ENCODE measurements at regions not wholly inside any gene's neighbourhood (a gene's known extent, or its start where the extent isn't known, plus 50 kb on each side); places are given as distances from the start of the nearest gene placed in this dataset.

GRCh38 chr6:93829009-93829408 lies 409.6 kb upstream of the EPHA7 start:
- DNase-seq = no peak
- TF ChIP-seq, protein P1, sequence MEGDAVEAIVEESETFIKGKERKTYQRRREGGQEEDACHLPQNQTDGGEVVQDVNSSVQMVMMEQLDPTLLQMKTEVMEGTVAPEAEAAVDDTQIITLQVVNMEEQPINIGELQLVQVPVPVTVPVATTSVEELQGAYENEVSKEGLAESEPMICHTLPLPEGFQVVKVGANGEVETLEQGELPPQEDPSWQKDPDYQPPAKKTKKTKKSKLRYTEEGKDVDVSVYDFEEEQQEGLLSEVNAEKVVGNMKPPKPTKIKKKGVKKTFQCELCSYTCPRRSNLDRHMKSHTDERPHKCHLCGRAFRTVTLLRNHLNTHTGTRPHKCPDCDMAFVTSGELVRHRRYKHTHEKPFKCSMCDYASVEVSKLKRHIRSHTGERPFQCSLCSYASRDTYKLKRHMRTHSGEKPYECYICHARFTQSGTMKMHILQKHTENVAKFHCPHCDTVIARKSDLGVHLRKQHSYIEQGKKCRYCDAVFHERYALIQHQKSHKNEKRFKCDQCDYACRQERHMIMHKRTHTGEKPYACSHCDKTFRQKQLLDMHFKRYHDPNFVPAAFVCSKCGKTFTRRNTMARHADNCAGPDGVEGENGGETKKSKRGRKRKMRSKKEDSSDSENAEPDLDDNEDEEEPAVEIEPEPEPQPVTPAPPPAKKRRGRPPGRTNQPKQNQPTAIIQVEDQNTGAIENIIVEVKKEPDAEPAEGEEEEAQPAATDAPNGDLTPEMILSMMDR (IDR thresholded peaks at IDR 0.05; ENCODE audit: borderline replicate concordance) = no peak
- no peak overlapping the region for H3K4me3 ChIP-seq
- H3K27ac ChIP-seq (replicated peaks) = no peak overlapping the region
- no peaks in the 10 kb centered on the region for H3K4me1 ChIP-seq
- H3K36me3 ChIP-seq = no peaks in the 10 kb centered on the region
- peaks cover 7% of the 10 kb centered on the region for H3K9me3 ChIP-seq (replicated peaks)
- no peaks in the 10 kb centered on the region for H3K27me3 ChIP-seq (ENCODE audit: low read depth)
- intact Hi-C loops (cut with micrococcal nuclease) = no loop called here

DNA sequence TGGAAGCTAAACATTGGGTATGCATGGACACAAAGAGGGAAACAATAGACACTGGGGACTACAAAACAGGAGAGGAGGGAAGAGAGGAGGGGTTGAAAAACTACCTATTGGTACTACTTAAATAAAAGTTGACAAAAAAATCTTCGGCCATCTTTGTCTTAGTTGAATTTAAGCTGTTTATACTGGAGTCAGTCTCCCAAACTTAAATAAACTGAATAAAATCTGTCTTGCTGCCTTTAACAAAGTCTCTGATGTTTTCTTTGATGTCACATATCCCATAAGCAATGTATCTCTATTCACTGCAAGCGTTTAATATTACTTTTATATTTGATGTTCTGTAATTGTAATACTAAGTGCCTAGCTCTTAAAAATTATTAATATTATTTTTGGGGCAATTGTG lies 409.2 kb upstream of the EPHA7 start:
- no peak overlapping the region for H3K4me3 ChIP-seq
- no peaks in the 10 kb centered on the region for H3K27me3 ChIP-seq (ENCODE audit: low read depth)
- no peak overlapping the region for H3K27ac ChIP-seq (replicated peaks)
- intact Hi-C loops (cut with micrococcal nuclease) = no loop called here
- no peaks in the 10 kb centered on the region for H3K4me1 ChIP-seq
- H3K36me3 ChIP-seq = no peaks in the 10 kb centered on the region
- DNase-seq = no peak
- TF ChIP-seq, protein P1 (IDR thresholded peaks at IDR 0.05; ENCODE audit: borderline replicate concordance) = no peak
- peaks cover 7% of the 10 kb centered on the region for H3K9me3 ChIP-seq (replicated peaks)

- H3K4me1 ChIP-seq = no peaks in the 10 kb centered on the region
- peaks cover 7% of the 10 kb centered on the region for H3K9me3 ChIP-seq (replicated peaks)
- TF ChIP-seq, protein P1 (IDR thresholded peaks at IDR 0.05; ENCODE audit: borderline replicate concordance) = no peak
- H3K27ac ChIP-seq (replicated peaks) = no peak overlapping the region
- intact Hi-C loops (cut with micrococcal nuclease) = no loop called here
- H3K36me3 ChIP-seq = no peaks in the 10 kb centered on the region
- H3K27me3 ChIP-seq (ENCODE audit: low read depth) = no peaks in the 10 kb centered on the region
- no peak overlapping the region for H3K4me3 ChIP-seq
- DNase-seq = no peak
These were observed 408.4 kb upstream of the EPHA7 start for GRCh38 chr6:93827728-93828127.

DNA sequence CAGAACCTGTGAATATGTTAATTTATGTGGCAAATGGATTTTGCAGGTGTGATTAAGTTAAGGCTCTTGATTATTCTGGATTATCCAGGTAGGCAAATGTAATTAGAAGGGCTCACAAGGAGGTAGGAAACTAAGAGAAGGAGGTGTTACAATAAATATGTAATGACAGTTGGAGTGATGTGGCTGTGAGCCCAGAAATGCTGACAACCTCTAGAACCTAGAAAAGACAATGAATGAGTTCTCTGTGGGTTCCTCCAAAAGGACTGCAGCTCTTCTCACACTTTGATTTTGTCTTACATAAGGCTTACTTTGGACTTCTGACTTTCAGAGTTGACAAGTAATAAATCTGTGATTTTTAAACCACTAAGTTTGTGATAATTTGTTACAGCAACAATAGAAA lies 406.6 kb upstream of the EPHA7 start:
- no peak for DNase-seq
- TF ChIP-seq, protein P1 (IDR thresholded peaks at IDR 0.05; ENCODE audit: borderline replicate concordance) = no peak
- Histone ChIP-seq H3K27me3 (ENCODE audit: low read depth) (no peaks in the 10 kb centered on the region), H3K4me1 (no peaks in the 10 kb centered on the region), H3K27ac (replicated peaks) (no peak overlapping the region), H3K4me3 (no peak overlapping the region), H3K9me3 (replicated peaks) (peaks cover 8% of the 10 kb centered on the region), H3K36me3 (no peaks in the 10 kb centered on the region)
- intact Hi-C loops (cut with micrococcal nuclease) = no loop called here

GRCh38 chr6:93823489-93823888 lies 404.1 kb upstream of the EPHA7 start:
- Histone ChIP-seq H3K36me3 (no peaks in the 10 kb centered on the region), H3K4me3 (no peak overlapping the region), H3K9me3 (replicated peaks) (peaks cover 12% of the 10 kb centered on the region), H3K27ac (replicated peaks) (no peak overlapping the region), H3K27me3 (ENCODE audit: low read depth) (no peaks in the 10 kb centered on the region), H3K4me1 (no peaks in the 10 kb centered on the region)
- TF ChIP-seq, protein P1 (IDR thresholded peaks at IDR 0.05; ENCODE audit: borderline replicate concordance) = no peak
- intact Hi-C loops (cut with micrococcal nuclease) = no loop called here
- no peak for DNase-seq

Data from left ventricle myocardium inferior (tissue), 1 donor.